K562 (cell line): ENCODE measurements at regions not wholly inside any gene's neighbourhood (a gene's known extent, or its start where the extent isn't known, plus 50 kb on each side); places are given as distances from the start of the nearest gene placed in this dataset.

Source experiments
- ATAC-seq: fragments of 200-7000 bp; cut with Tn5 transposase; 3 replicates; pipeline ENCODE4 v1.9.1; 2020; ENCODE audit warnings: moderate library complexity
- BruUV-seq: library from RNA; stranded (reverse); fragments of 400-500 nt; replicated peaks from 2 replicates; lab custom pipeline; 2021; lab: Mats Ljungman, UMichigan
- CTCF ChIA-PET: fragments of 300-600 bp; formaldehyde crosslinking; extraction: SDS; loops from one replicate; lab custom pipeline; 2021; ENCODE audit warnings: low intra/inter-chr PET ratio; lab: Yijun Ruan, JAX
- POLR2A ChIA-PET: fragments of 300-600, 350-650 bp; sonication (Branson Sonifier 250); formaldehyde crosslinking; extraction: SDS; loops from one replicate; lab custom pipeline; 2021; ENCODE audit warnings: antibody characterized with exemption, inconsistent platforms; lab: Yijun Ruan, JAX
- DNase-seq, 4 experiments: peaks; one replicate each; pipeline versions ENCODE4 v3.0.0 to v3.0.0-alpha.2; 2011 to 2018; ENCODE audit warnings: low spot score in 3 of 4, mixed read lengths in 3 of 4; ENCODE audit errors: extremely low read depth in 1 of 4
- FAIRE-seq: peaks from 2 replicates; lab custom pipeline; 2011; peaks lifted over from hg19 to GRCh38; lab: Jason Lieb, UNC
- H2AFZ ChIP-seq: 2 replicates; pipeline ENCODE4 v1.6.0; 2011; ENCODE audit warnings: low read depth, low read length, control low read depth, inconsistent platforms
- H3K27ac ChIP-seq: fragments of 200-600 bp; 3 replicates; pipeline ENCODE4 v1.8.0; 2011; ENCODE audit warnings: low read depth, mild to moderate bottlenecking, control low read depth, inconsistent platforms, low read length, moderate library complexity, mixed read lengths; ENCODE audit errors: extremely low read depth
- H3K27me3 ChIP-seq, 2 experiments: fragments of 300-600 bp in 1 of 2; 2 replicates in 1 of 2; 3 replicates in 1 of 2; pipeline versions ENCODE4 v1.6.0 to v1.8.0; 2011; ENCODE audit warnings: inconsistent platforms in 2 of 2, low read length in 2 of 2, mild to moderate bottlenecking in 1 of 2, mixed read lengths in 1 of 2, moderate library complexity in 1 of 2; ENCODE audit not compliant: control insufficient read depth in 2 of 2, insufficient read depth in 2 of 2
- H3K36me3 ChIP-seq: fragments of 300-600 bp; 3 replicates; pipeline ENCODE4 v1.8.0; 2011; ENCODE audit warnings: mild to moderate bottlenecking, low read length, inconsistent platforms; ENCODE audit not compliant: control insufficient read depth, insufficient read depth
- H3K4me1 ChIP-seq, 2 experiments: fragments of 200-600 bp in 1 of 2; replicated peaks in 1 of 2; 2 replicates in 1 of 2; 3 replicates in 1 of 2; pipeline versions ENCODE4 v1.5.1 to v1.8.0; 2011; ENCODE audit warnings: inconsistent platforms in 2 of 2, low read length in 2 of 2, mild to moderate bottlenecking in 1 of 2, mixed read lengths in 1 of 2, moderate library complexity in 1 of 2; ENCODE audit not compliant: control insufficient read depth in 2 of 2, insufficient read depth in 2 of 2
- H3K4me2 ChIP-seq: 2 replicates; pipeline ENCODE4 v1.6.1; 2011; ENCODE audit warnings: low read length, control low read depth, inconsistent platforms, mixed read lengths; ENCODE audit not compliant: insufficient read depth
- H3K4me3 ChIP-seq: fragments of 200-600 bp; sonication (generic), shearing (Covaris generic); 2 replicates; pipeline ENCODE4 v1.5.1; 2016; ENCODE audit warnings: control low read depth, inconsistent platforms
- H3K79me2 ChIP-seq: fragments of 200-600 bp; 3 replicates; pipeline ENCODE4 v1.8.0; 2011; ENCODE audit warnings: low read length, inconsistent platforms; ENCODE audit not compliant: control insufficient read depth, insufficient read depth
- H3K9ac ChIP-seq, 2 experiments: 2 replicates each; pipeline versions ENCODE4 v1.6.0 to v1.6.1; 2011; ENCODE audit warnings: low read depth in 2 of 2, low read length in 2 of 2, control low read depth in 1 of 2, inconsistent platforms in 1 of 2, mild to moderate bottlenecking in 1 of 2, mixed read lengths in 1 of 2; ENCODE audit not compliant: insufficient read depth in 1 of 2
- H3K9me1 ChIP-seq: one replicate; pipeline ENCODE4 v1.6.0; 2011; ENCODE audit warnings: inconsistent platforms, mild to moderate bottlenecking, low read length, moderate library complexity; ENCODE audit not compliant: control insufficient read depth, insufficient read depth
- H3K9me3 ChIP-seq: replicated peaks from 2 replicates; pipeline ENCODE4 v1.5.1; 2011; ENCODE audit warnings: low read depth, low read length, inconsistent platforms; ENCODE audit not compliant: control insufficient read depth, insufficient read depth
- H4K20me1 ChIP-seq: replicated peaks from 2 replicates; pipeline ENCODE4 v1.6.1; 2011; ENCODE audit warnings: low read length, inconsistent platforms, mixed read lengths; ENCODE audit not compliant: control insufficient read depth, insufficient read depth
- BACH1 ChIP-seq: fragments of 200-800 bp; sonication (Bioruptor generic); IDR thresholded peaks from 2 replicates; pipeline ENCODE4 v1.6.1; 2016; ENCODE audit warnings: missing genetic modification characterization, missing compliant biosample characterization
- GABPB1 ChIP-seq: sonication (generic); formaldehyde crosslinking; IDR thresholded peaks from 2 replicates; pipeline ENCODE4 v1.8.0; 2022; ENCODE audit warnings: mild to moderate bottlenecking, missing genetic modification reagents
- HMG20B ChIP-seq: fragments of 250-450 bp; sonication (Bioruptor Pico); IDR thresholded peaks from 2 replicates; pipeline ENCODE4 v1.5.0; 2021; ENCODE audit warnings: mild to moderate bottlenecking
- MAZ ChIP-seq, 2 experiments: fragments of 450-650 bp in 1 of 2; sonication (generic) in 1 of 2; formaldehyde crosslinking; IDR thresholded peaks in 1 of 2; conservative IDR thresholded peaks in 1 of 2; 2 replicates each; pipeline versions ENCODE4 v1.4.0 to v1.5.0; 2020; ENCODE audit warnings: mild to moderate bottlenecking in 1 of 2, missing genetic modification reagents in 1 of 2
- POLR2B ChIP-seq: fragments of 450-650 bp; IDR thresholded peaks from 2 replicates; pipeline ENCODE4 v1.6.1; 2018; ENCODE audit warnings: low read depth; ENCODE audit not compliant: partially characterized antibody
- POLR3G ChIP-seq: IDR thresholded peaks from 2 replicates; pipeline ENCODE4 v1.6.1; 2011; ENCODE audit not compliant: insufficient read length, insufficient replicate concordance; ENCODE audit errors: extremely low read depth
- SMARCC2 ChIP-seq: fragments of 450-650 bp; IDR thresholded peaks from 2 replicates; pipeline ENCODE4 v1.6.1; 2017; ENCODE audit warnings: antibody characterized with exemption, moderate library complexity, mild to moderate bottlenecking, low read depth
- TCF7L2 ChIP-seq: fragments of 150-350 bp; IDR thresholded peaks from 2 replicates; pipeline ENCODE4 v1.6.1; 2016; ENCODE audit warnings: low read depth, mild to moderate bottlenecking, low read length, moderate library complexity
- whole genome bisulfite sequencing: fragments of 100-300 bp; shearing (Covaris generic); methylation state at CpG from one replicate; pipeline ENCODE4 v1.1.6; 2016; ENCODE audit warnings: low coverage, mixed read lengths; ENCODE audit not compliant: insufficient coverage; ENCODE audit errors: missing lambda C conversion rate; 5-methylcytosine and 5-hydroxymethylcytosine counted together
- in situ Hi-C: fragments of 300-500 bp; cut with MboI; formaldehyde crosslinking; loops from 4 replicates; pipeline ENCODE4 v1.15.0; 2018; ENCODE audit warnings: inconsistent platforms, mixed read lengths
- intact Hi-C: fragments of 100-400 bp; cut with micrococcal nuclease; formaldehyde crosslinking; loops from 2 replicates; pipeline ENCODE4 v1.14.2; 2022
- TF ChIP-seq, protein P1 (sequence below): sonication (generic); formaldehyde crosslinking; IDR thresholded peaks from 2 replicates; pipeline ENCODE4 v1.8.0; 2022; ENCODE audit warnings: missing genetic modification reagents, mild to moderate bottlenecking, moderate library complexity, borderline replicate concordance
- TF ChIP-seq, protein P2 (sequence below): sonication (generic); formaldehyde crosslinking; IDR thresholded peaks from 2 replicates; pipeline ENCODE4 v1.8.1; 2023; ENCODE audit warnings: mild to moderate bottlenecking, missing genetic modification reagents
- TF ChIP-seq, protein P3 (sequence below), 2 experiments: fragments of 450-650 bp in 1 of 2; IDR thresholded peaks; 2 replicates each; pipeline ENCODE4 v1.6.1; 2011 to 2017; ENCODE audit warnings: low read depth in 2 of 2, antibody characterized with exemption in 1 of 2, borderline replicate concordance in 1 of 2, low read length in 1 of 2, mild to moderate bottlenecking in 1 of 2, mixed read lengths in 1 of 2; ENCODE audit not compliant: control insufficient read depth in 1 of 2

DNA sequence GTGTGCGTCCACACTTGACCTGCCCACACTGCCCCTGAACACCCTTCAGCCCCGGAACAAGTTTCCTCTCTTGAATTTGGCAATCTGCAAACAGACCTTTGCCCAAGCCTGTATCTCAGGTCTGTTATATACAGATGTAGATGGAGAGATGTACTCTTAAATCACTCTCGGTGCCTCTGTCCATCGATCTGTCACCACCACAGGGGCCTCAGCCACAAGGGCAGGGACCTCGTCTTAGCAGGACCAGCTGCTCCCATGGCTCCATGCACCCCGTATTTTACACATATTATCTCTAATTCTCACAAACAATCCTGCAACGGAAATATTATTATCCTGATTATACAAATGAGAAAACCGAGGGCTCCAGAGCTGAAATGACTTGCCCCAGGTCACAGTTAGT, 313.4 kb downstream of the BCL11B start:
- Histone ChIP-seq H3K27me3 (peaks cover 0 to 9% of the 10 kb centered on the region in 2 experiments; a peak in 1 of 5 replicates), H3K4me3 (no peak overlapping the region)
- 0% methylated on average over 7 of the region's 8 CpGs for WGBS

More for the DNA sequence above, 313.4 kb downstream of the BCL11B start:
- H3K27ac ChIP-seq: no peak overlapping the region
- H3K4me2 ChIP-seq: no peak overlapping the region
- H4K20me1 ChIP-seq: no peaks in the 10 kb centered on the region; the same call in 1 of the 2 replicates
- ATAC-seq (no peak), FAIRE-seq (no peak), DNase-seq (no peak)
- no peaks in the 10 kb centered on the region for H3K9me3 ChIP-seq
- H3K9me1 ChIP-seq: no peaks in the 10 kb centered on the region
- no peak overlapping the region for H3K9ac ChIP-seq
- TF ChIP-seq GABPB1 (CRISPR knock-in tag) (no peak), HMG20B (CRISPR knock-in tag) (no peak), TCF7L2 (no peak), POLR3G (no peak), MAZ (CRISPR knock-in tag; conservative IDR thresholded peaks at IDR 0.05 in 1 of 2, IDR thresholded peaks at IDR 0.05 in 1 of 2) (no peak), POLR2B (no peak), SMARCC2 (no peak), BACH1 (tag) (no peak)
- TF ChIP-seq, protein P1, sequence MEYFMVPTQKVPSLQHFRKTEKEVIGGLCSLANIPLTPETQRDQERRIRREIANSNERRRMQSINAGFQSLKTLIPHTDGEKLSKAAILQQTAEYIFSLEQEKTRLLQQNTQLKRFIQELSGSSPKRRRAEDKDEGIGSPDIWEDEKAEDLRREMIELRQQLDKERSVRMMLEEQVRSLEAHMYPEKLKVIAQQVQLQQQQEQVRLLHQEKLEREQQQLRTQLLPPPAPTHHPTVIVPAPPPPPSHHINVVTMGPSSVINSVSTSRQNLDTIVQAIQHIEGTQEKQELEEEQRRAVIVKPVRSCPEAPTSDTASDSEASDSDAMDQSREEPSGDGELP (CRISPR knock-in tag): no peak
- TF ChIP-seq, protein P2, sequence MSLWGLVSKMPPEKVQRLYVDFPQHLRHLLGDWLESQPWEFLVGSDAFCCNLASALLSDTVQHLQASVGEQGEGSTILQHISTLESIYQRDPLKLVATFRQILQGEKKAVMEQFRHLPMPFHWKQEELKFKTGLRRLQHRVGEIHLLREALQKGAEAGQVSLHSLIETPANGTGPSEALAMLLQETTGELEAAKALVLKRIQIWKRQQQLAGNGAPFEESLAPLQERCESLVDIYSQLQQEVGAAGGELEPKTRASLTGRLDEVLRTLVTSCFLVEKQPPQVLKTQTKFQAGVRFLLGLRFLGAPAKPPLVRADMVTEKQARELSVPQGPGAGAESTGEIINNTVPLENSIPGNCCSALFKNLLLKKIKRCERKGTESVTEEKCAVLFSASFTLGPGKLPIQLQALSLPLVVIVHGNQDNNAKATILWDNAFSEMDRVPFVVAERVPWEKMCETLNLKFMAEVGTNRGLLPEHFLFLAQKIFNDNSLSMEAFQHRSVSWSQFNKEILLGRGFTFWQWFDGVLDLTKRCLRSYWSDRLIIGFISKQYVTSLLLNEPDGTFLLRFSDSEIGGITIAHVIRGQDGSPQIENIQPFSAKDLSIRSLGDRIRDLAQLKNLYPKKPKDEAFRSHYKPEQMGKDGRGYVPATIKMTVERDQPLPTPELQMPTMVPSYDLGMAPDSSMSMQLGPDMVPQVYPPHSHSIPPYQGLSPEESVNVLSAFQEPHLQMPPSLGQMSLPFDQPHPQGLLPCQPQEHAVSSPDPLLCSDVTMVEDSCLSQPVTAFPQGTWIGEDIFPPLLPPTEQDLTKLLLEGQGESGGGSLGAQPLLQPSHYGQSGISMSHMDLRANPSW (CRISPR knock-in tag): no peak
- TF ChIP-seq, protein P3, sequence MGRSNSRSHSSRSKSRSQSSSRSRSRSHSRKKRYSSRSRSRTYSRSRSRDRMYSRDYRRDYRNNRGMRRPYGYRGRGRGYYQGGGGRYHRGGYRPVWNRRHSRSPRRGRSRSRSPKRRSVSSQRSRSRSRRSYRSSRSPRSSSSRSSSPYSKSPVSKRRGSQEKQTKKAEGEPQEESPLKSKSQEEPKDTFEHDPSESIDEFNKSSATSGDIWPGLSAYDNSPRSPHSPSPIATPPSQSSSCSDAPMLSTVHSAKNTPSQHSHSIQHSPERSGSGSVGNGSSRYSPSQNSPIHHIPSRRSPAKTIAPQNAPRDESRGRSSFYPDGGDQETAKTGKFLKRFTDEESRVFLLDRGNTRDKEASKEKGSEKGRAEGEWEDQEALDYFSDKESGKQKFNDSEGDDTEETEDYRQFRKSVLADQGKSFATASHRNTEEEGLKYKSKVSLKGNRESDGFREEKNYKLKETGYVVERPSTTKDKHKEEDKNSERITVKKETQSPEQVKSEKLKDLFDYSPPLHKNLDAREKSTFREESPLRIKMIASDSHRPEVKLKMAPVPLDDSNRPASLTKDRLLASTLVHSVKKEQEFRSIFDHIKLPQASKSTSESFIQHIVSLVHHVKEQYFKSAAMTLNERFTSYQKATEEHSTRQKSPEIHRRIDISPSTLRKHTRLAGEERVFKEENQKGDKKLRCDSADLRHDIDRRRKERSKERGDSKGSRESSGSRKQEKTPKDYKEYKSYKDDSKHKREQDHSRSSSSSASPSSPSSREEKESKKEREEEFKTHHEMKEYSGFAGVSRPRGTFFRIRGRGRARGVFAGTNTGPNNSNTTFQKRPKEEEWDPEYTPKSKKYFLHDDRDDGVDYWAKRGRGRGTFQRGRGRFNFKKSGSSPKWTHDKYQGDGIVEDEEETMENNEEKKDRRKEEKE (IDR thresholded peaks at IDR 0.05; ENCODE audit: borderline replicate concordance in 1 of 2, control insufficient read depth in 1 of 2, low read depth in 2 of 2, low read length in 1 of 2): no peak
- no peaks in the 10 kb centered on the region for H3K4me1 ChIP-seq
- no peaks in the 10 kb centered on the region for H3K36me3 ChIP-seq
- no TSS peak for BruUV-seq
- in situ Hi-C loops: no loop called here
- H3K79me2 ChIP-seq: no peaks in the 10 kb centered on the region
- ChIA-PET POLR2A (interaction anchor here (0.6 kb wide), 1 partner anchor 1640 kb away, joined by 3 read pairs; no protein-coding TSS in a partner anchor), CTCF (no interaction called here)
- no peak overlapping the region for H2AFZ ChIP-seq
- intact Hi-C loops: no loop called here
